ENCODE measurements at regions not wholly inside any gene's neighbourhood (a gene's known extent, or its start where the extent isn't known, plus 50 kb on each side); places are given as distances from the start of the nearest gene placed in this dataset.

DNA sequence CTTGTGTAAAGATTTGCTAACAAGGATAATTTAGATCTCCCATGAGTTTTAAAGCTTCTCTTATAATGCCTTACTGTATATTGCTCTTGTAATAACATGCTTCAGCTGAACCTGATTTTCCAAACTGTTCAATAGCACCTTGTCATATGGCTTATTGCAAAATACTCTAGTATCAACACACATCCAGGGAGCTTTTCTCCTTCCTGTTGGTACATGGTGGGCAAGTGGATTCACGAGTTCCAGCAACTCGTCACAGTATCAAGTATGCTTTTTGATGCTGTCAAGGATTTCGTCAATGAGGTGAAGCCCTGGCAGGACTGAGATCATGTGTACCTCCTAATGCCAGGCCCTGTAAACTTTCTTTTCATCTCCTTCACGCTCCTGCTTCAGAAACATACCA lies 59.5 kb upstream of the ITPRID2 start:
- DNase-seq, result no peak

- DNase-seq, result no peak
Measured at GRCh38 chr2:181836583-181836982, 54.9 kb upstream of the ITPRID2 start.

GRCh38 chr2:181837563-181837962 lies 54.0 kb upstream of the ITPRID2 start:
- no peak for DNase-seq

DNA sequence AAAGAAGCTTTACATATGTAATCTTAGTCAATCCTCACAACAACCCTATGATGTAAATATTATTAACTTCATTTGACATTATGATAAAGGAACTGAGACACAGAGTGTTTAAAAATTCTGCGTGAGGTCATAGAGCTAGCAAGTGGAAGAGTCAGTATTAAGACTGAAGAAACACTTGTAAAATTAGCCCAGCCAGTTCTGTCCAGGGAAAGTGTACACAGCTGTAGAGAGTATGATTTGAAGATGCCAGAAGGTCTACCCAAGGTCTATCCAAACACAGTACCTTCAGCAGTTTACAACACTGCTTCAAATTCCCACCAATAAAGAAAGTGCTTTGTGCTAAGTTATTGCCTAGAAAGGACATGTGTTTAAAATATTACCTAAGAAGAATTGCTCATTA lies 51.7 kb upstream of the ITPRID2 start:
- DNase-seq, result no peak

DNA sequence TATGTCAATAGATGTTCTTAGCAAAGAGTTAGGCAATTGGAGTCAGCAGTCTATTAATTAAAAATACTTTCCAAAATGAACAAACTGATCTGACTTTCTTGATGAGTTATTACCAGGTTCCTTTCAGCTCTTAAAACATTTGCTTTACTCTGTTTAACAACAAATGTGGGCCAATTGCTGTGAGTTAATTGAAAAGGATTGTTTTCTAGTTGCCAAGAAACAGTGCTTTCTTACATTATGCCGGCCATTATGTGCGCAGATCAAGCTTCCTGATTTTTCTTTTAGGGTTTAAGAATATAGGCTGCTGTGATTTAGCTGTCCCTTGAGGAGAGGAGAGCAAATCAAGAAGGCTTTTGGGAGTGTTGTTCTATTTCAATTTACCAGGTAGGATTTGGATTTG lies 50.5 kb upstream of the ITPRID2 start:
- peak in 1 of 3 donors; percentile 18 for DNase-seq
